CD4-positive, alpha-beta T cell treated with Interleukin-17A for 1 hour (primary cell): ENCODE measurements at regions not wholly inside any gene's neighbourhood (a gene's known extent, or its start where the extent isn't known, plus 50 kb on each side); places are given as distances from the start of the nearest gene placed in this dataset.

ENCODE experiments used
- DNase-seq: peaks from one replicate; pipeline ENCODE4 v3.0.0-alpha.2; 2020

GRCh38 chr3:31479431-31479830 is 53.3 kb upstream of the STT3B start:
- DNase-seq, result no peak

GRCh38 chr3:31481697-31482096 is 51.0 kb upstream of the STT3B start:
- no peak for DNase-seq

- no peak for DNase-seq
These were observed 50.1 kb upstream of the STT3B start for GRCh38 chr3:31482493-31483200.
